Ishikawa (cell line): ENCODE measurements at regions not wholly inside any gene's neighbourhood (a gene's known extent, or its start where the extent isn't known, plus 50 kb on each side); places are given as distances from the start of the nearest gene placed in this dataset.

ENCODE experiments used
- CEBPB ChIP-seq: IDR thresholded peaks from 2 replicates; pipeline ENCODE4 v1.6.1; 2012
- CREB1 ChIP-seq: IDR thresholded peaks from 2 replicates; pipeline ENCODE4 v1.6.1; 2012; ENCODE audit warnings: low read depth
- EGR1 ChIP-seq: IDR thresholded peaks from 2 replicates; pipeline ENCODE4 v1.6.1; 2012
- EP300 ChIP-seq: IDR thresholded peaks from 2 replicates; pipeline ENCODE4 v1.6.1; 2012; ENCODE audit warnings: borderline replicate concordance
- NFIC ChIP-seq: IDR thresholded peaks from 2 replicates; pipeline ENCODE4 v1.6.1; 2012
- RAD21 ChIP-seq: IDR thresholded peaks from 2 replicates; pipeline ENCODE4 v1.6.1; 2012; ENCODE audit warnings: low read depth
- ZBTB7A ChIP-seq: IDR thresholded peaks from 2 replicates; pipeline ENCODE4 v1.6.1; 2012; ENCODE audit warnings: low read depth
- TF ChIP-seq, protein P1 (sequence below): IDR thresholded peaks from 2 replicates; pipeline ENCODE4 v1.6.1; 2012; ENCODE audit warnings: low read depth, mild to moderate bottlenecking
- TF ChIP-seq, protein P2 (sequence below): IDR thresholded peaks from 2 replicates; pipeline ENCODE4 v1.6.1; 2012

DNA sequence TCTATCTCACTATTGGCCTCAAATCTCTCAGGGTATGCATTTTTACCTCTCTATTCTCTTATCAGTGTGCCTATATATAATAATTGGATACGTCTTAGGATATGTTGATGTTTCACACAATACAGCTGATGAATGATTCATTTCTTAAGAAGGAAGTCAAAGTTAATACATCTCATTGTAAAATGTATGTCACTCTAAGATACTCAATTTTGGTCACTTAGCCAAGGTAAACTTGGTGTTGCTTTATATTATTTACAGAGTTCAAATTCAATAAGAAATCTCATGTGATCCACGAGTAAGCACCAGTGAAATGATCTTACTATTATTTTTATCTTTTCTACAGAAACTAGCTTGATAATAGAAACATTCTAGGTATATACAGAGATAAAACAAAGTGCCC, 1266.5 kb downstream of the JRKL start:
- TF ChIP-seq EGR1 (no peak), CEBPB (no peak), ZBTB7A (no peak), RAD21 (no peak), EP300 (no peak), CREB1 (no peak), NFIC (no peak)
- TF ChIP-seq, protein P1, sequence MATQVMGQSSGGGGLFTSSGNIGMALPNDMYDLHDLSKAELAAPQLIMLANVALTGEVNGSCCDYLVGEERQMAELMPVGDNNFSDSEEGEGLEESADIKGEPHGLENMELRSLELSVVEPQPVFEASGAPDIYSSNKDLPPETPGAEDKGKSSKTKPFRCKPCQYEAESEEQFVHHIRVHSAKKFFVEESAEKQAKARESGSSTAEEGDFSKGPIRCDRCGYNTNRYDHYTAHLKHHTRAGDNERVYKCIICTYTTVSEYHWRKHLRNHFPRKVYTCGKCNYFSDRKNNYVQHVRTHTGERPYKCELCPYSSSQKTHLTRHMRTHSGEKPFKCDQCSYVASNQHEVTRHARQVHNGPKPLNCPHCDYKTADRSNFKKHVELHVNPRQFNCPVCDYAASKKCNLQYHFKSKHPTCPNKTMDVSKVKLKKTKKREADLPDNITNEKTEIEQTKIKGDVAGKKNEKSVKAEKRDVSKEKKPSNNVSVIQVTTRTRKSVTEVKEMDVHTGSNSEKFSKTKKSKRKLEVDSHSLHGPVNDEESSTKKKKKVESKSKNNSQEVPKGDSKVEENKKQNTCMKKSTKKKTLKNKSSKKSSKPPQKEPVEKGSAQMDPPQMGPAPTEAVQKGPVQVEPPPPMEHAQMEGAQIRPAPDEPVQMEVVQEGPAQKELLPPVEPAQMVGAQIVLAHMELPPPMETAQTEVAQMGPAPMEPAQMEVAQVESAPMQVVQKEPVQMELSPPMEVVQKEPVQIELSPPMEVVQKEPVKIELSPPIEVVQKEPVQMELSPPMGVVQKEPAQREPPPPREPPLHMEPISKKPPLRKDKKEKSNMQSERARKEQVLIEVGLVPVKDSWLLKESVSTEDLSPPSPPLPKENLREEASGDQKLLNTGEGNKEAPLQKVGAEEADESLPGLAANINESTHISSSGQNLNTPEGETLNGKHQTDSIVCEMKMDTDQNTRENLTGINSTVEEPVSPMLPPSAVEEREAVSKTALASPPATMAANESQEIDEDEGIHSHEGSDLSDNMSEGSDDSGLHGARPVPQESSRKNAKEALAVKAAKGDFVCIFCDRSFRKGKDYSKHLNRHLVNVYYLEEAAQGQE = no peak
- TF ChIP-seq, protein P2, sequence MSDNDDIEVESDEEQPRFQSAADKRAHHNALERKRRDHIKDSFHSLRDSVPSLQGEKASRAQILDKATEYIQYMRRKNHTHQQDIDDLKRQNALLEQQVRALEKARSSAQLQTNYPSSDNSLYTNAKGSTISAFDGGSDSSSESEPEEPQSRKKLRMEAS = no peak
